Activated T-helper 1 cell treated with anti-CD3 and anti-CD28 coated beads, Interleukin-12 subunit alpha, Interleukin-12 subunit beta, Interleukin-2, Interleukin-4 antibody, amounts not matched to agents 30 ng/mL and 10 ng/mL and 1 ng/mL, durations not matched to agents 14 hours and 24 hours and 36 hours (primary cell): ENCODE measurements at regions not wholly inside any gene's neighbourhood (a gene's known extent, or its start where the extent isn't known, plus 50 kb on each side); places are given as distances from the start of the nearest gene placed in this dataset.

Source experiments
- DNase-seq: peaks from one replicate; pipeline ENCODE4 v3.0.0; 2021; ENCODE audit warnings: low spot score
- H3K27ac Mint-ChIP-seq: one replicate; pipeline ENCODE4 v1.8.0; 2021; ENCODE audit warnings: mild to moderate bottlenecking, mixed read lengths
- H3K27me3 Mint-ChIP-seq: one replicate; pipeline ENCODE4 v1.8.0; 2022; ENCODE audit warnings: mild to moderate bottlenecking, moderate library complexity, mixed read lengths; ENCODE audit not compliant: insufficient read depth
- H3K36me3 Mint-ChIP-seq: one replicate; pipeline ENCODE4 v1.8.0; 2021; ENCODE audit warnings: low read depth, mixed read lengths
- H3K4me1 Mint-ChIP-seq: one replicate; pipeline ENCODE4 v1.8.0; 2021; ENCODE audit warnings: low read depth, mixed read lengths
- H3K4me3 Mint-ChIP-seq: one replicate; pipeline ENCODE4 v1.8.0; 2021; ENCODE audit warnings: mild to moderate bottlenecking, moderate library complexity, mixed read lengths
- H3K9me3 Mint-ChIP-seq: one replicate; pipeline ENCODE4 v1.8.0; 2021; ENCODE audit warnings: mixed read lengths
- intact Hi-C: fragments of 100-400 bp; cut with micrococcal nuclease; formaldehyde crosslinking; loops from one replicate; pipeline ENCODE4 v1.15.1; 2024

- no peak for DNase-seq
- no peak overlapping the region for H3K27ac Mint-ChIP-seq
- H3K27me3 Mint-ChIP-seq: no peaks in the 10 kb centered on the region
- H3K36me3 Mint-ChIP-seq: no peaks in the 10 kb centered on the region
- intact Hi-C loops: no loop called here
- no peak overlapping the region for H3K4me3 Mint-ChIP-seq
- peaks cover 3% of the 10 kb centered on the region for H3K9me3 Mint-ChIP-seq
- no peaks in the 10 kb centered on the region for H3K4me1 Mint-ChIP-seq
These were observed 223.5 kb upstream of the NTM start for GRCh38 chr11:131146827-131147490.

- H3K4me3 Mint-ChIP-seq: no peak overlapping the region
These were observed 216.1 kb upstream of the NTM start for GRCh38 chr11:131154351-131154750.

GRCh38 chr11:131157678-131158077 lies 212.7 kb upstream of the NTM start:
- Mint-ChIP-seq H3K4me1 (no peaks in the 10 kb centered on the region), H3K9me3 (no peaks in the 10 kb centered on the region), H3K36me3 (no peaks in the 10 kb centered on the region), H3K27ac (no peak overlapping the region), H3K4me3 (no peak overlapping the region), H3K27me3 (no peaks in the 10 kb centered on the region)
- DNase-seq: no peak
- intact Hi-C loops: no loop called here

More at GRCh38 chr11:131154351-131154750, 216.1 kb upstream of the NTM start:
- Mint-ChIP-seq H3K36me3 (no peaks in the 10 kb centered on the region), H3K27ac (no peak overlapping the region), H3K4me1 (no peaks in the 10 kb centered on the region), H3K27me3 (no peaks in the 10 kb centered on the region), H3K9me3 (no peaks in the 10 kb centered on the region)
- DNase-seq: no peak
- intact Hi-C loops: no loop called here

- no peak overlapping the region for H3K27ac Mint-ChIP-seq
- no peaks in the 10 kb centered on the region for H3K27me3 Mint-ChIP-seq
- no peaks in the 10 kb centered on the region for H3K36me3 Mint-ChIP-seq
- H3K4me3 Mint-ChIP-seq: no peak overlapping the region
- intact Hi-C loops: no loop called here
- H3K9me3 Mint-ChIP-seq: no peaks in the 10 kb centered on the region
- no peak for DNase-seq
- H3K4me1 Mint-ChIP-seq: no peaks in the 10 kb centered on the region
These were observed 209.6 kb upstream of the NTM start for GRCh38 chr11:131160846-131161245.

GRCh38 chr11:131163613-131164012 lies 206.8 kb upstream of the NTM start:
- intact Hi-C loops: no loop called here
- no peak overlapping the region for H3K27ac Mint-ChIP-seq
- H3K4me3 Mint-ChIP-seq: no peak overlapping the region
- DNase-seq: no peak
- H3K27me3 Mint-ChIP-seq: no peaks in the 10 kb centered on the region
- no peaks in the 10 kb centered on the region for H3K9me3 Mint-ChIP-seq
- no peaks in the 10 kb centered on the region for H3K4me1 Mint-ChIP-seq
- H3K36me3 Mint-ChIP-seq: no peaks in the 10 kb centered on the region

- H3K27me3 Mint-ChIP-seq: no peaks in the 10 kb centered on the region
- no peak overlapping the region for H3K27ac Mint-ChIP-seq
- intact Hi-C loops: no loop called here
- DNase-seq: no peak
- H3K9me3 Mint-ChIP-seq: no peaks in the 10 kb centered on the region
- no peaks in the 10 kb centered on the region for H3K4me1 Mint-ChIP-seq
- H3K36me3 Mint-ChIP-seq: no peaks in the 10 kb centered on the region
- H3K4me3 Mint-ChIP-seq: no peak overlapping the region
These were observed 205.4 kb upstream of the NTM start for GRCh38 chr11:131165036-131165435.

GRCh38 chr11:131168839-131169713 lies 201.3 kb upstream of the NTM start:
- Mint-ChIP-seq H3K4me1 (no peaks in the 10 kb centered on the region), H3K27me3 (no peaks in the 10 kb centered on the region), H3K27ac (no peak overlapping the region), H3K9me3 (no peaks in the 10 kb centered on the region), H3K4me3 (no peak overlapping the region), H3K36me3 (no peaks in the 10 kb centered on the region)
- DNase-seq: no peak
- intact Hi-C loops: no loop called here

GRCh38 chr11:131172011-131172410 lies 198.4 kb upstream of the NTM start:
- Mint-ChIP-seq H3K27me3 (no peaks in the 10 kb centered on the region), H3K27ac (no peak overlapping the region), H3K4me1 (no peaks in the 10 kb centered on the region), H3K9me3 (no peaks in the 10 kb centered on the region), H3K36me3 (no peaks in the 10 kb centered on the region), H3K4me3 (no peak overlapping the region)
- DNase-seq: no peak
- intact Hi-C loops: no loop called here

GRCh38 chr11:131178020-131178419 lies 192.4 kb upstream of the NTM start:
- Mint-ChIP-seq H3K36me3 (no peaks in the 10 kb centered on the region), H3K4me1 (no peaks in the 10 kb centered on the region), H3K27ac (no peak overlapping the region), H3K9me3 (no peaks in the 10 kb centered on the region), H3K27me3 (no peaks in the 10 kb centered on the region), H3K4me3 (no peak overlapping the region)
- intact Hi-C loops: no loop called here
- no peak for DNase-seq

- H3K4me3 Mint-ChIP-seq: no peak overlapping the region
- no peak for DNase-seq
- no peaks in the 10 kb centered on the region for H3K9me3 Mint-ChIP-seq
- intact Hi-C loops: no loop called here
- H3K27ac Mint-ChIP-seq: no peak overlapping the region
- H3K4me1 Mint-ChIP-seq: no peaks in the 10 kb centered on the region
- H3K36me3 Mint-ChIP-seq: no peaks in the 10 kb centered on the region
- H3K27me3 Mint-ChIP-seq: no peaks in the 10 kb centered on the region
These were observed 191.8 kb upstream of the NTM start for GRCh38 chr11:131178596-131178995.

GRCh38 chr11:131179836-131180235 lies 190.6 kb upstream of the NTM start:
- no peaks in the 10 kb centered on the region for H3K4me1 Mint-ChIP-seq
- H3K27ac Mint-ChIP-seq: no peak overlapping the region
- intact Hi-C loops: no loop called here
- H3K4me3 Mint-ChIP-seq: no peak overlapping the region
- no peaks in the 10 kb centered on the region for H3K36me3 Mint-ChIP-seq
- H3K9me3 Mint-ChIP-seq: no peaks in the 10 kb centered on the region
- no peaks in the 10 kb centered on the region for H3K27me3 Mint-ChIP-seq
- no peak for DNase-seq

- Mint-ChIP-seq H3K4me3 (no peak overlapping the region), H3K9me3 (no peaks in the 10 kb centered on the region), H3K27ac (no peak overlapping the region), H3K27me3 (peaks cover 2% of the 10 kb centered on the region), H3K36me3 (no peaks in the 10 kb centered on the region), H3K4me1 (no peaks in the 10 kb centered on the region)
- intact Hi-C loops: no loop called here
- DNase-seq: no peak
These were observed 184.5 kb upstream of the NTM start for GRCh38 chr11:131185915-131186314.

- no peaks in the 10 kb centered on the region for H3K4me1 Mint-ChIP-seq
- no peak overlapping the region for H3K4me3 Mint-ChIP-seq
- intact Hi-C loops: no loop called here
- no peaks in the 10 kb centered on the region for H3K9me3 Mint-ChIP-seq
- H3K27me3 Mint-ChIP-seq: peaks cover 2% of the 10 kb centered on the region
- no peaks in the 10 kb centered on the region for H3K36me3 Mint-ChIP-seq
- no peak overlapping the region for H3K27ac Mint-ChIP-seq
- no peak for DNase-seq
These were observed 183.8 kb upstream of the NTM start for GRCh38 chr11:131186629-131187101.
